ENCODE measurements at regions not wholly inside any gene's neighbourhood (a gene's known extent, or its start where the extent isn't known, plus 50 kb on each side); places are given as distances from the start of the nearest gene placed in this dataset.

DNA sequence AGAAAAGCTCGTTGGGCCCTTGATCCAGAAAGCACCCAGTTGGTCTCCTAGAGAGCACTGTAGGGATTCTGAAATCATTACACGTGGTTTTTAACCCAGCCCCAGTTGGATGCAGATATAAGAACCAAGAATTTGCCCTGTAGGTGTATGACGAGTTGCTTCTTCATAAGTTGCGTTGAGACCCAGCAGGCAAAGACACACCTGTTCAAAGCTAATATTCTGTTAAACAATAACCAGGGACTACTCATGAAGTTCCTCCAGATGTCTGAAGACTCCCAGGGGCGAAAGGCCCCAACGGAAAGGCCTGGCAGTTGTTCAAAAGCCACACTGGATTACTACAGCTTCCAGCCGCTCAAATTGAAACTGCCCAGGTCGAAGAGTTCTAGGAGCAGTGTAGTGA is 88.6 kb upstream of the HNRNPU start:
- DNase-seq (ENCODE audit: low read depth in 2 of 2), result no peak

DNA sequence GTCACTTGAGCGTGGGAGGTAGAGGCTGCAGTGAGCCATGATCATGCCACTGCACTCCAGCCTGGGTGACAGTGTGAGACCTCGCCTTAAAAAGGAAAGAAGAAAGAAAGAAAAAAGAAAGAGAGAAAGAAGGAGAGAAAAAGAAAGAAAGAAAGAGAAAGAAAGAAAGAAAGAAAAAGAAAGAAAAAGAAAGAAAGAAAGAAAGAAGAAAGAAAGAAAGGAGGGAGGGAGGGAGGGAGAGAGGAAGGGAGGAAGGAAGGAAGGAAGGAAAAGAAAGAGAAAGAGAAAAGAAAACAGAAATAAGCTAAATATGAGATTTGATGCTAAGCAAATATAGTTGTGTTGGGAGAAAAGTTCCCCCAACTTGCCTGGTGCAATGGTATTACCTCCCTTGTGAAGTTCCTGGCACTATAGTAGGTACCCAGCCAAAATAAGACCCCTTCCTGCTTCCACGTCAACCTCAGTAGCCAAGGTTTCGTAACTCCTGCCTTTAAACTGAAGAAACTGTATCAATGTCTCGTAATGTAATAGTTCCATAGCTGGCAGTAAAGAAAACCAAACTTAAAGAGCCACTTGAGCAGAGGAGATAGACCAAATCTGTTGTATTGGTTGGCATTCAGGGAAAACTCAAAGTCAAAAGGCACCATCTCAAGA is 88.1 kb upstream of the HNRNPU start:
- DNase-seq (ENCODE audit: low read depth in 2 of 2), result no peak

DNA sequence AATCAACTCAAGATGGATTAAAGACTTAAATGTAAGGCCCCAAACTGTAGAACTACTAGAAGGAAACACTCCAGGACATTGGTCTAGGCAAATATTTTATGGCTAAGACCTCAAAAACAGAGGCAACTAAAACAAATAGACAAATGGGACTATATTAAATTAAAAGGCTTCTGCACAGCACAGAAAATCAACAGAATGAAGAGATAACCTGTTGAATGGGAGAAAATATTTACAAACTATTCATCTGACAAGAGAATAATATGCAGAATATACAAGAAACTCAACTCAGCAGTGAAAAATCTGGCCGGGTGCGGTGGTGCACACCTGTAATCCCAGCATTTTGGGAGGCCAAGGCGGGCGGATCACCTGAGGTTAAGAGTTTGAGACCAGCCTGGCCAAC is 84.1 kb upstream of the HNRNPU start:
- DNase-seq (ENCODE audit: low read depth in 2 of 2), result no peak

DNA sequence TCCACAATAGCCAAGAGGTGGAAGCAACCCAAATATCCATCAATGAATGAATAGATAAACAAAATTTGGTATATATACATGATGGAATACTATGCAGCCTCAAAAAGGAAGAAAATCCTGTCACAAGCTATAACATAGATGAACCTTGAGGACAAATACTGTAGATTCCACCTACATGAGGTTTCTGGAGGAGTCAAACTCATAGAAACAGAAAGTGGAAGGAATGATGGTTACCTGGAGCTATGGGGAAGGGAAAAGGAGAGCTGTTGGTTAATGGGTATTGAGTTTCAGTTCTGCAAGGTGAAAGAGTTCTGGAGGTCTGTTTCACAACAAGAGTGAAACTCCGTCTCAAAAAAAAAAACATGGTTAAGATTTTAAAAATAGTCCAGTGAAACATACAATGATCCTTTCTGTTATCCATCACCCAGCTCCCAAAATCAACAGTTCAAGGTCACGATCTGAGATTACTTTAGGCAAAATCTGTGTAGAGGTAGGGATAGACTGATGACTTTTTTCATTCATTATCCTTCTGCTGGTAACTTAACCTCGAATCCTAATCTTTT is 80.8 kb upstream of the HNRNPU start:
- no peak for DNase-seq (ENCODE audit: low read depth in 2 of 2)

DNA sequence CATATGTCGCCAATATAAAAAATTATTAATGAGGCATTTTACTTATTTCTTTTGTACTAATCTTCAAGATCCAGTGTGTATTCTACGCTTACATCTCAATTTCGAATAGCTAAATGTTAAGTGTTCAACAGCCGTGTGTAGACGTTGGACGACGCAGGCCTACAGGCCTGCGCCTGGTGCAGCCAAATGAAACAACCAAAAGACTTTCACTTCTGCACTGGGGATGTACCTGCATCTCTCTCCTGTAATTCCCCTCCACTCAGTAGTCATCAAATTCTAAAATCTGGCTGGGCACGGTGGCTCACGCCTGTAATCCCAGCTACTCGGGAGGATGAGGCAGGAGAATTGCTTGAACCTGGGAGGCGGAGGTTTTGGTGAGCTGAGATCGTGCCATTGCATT is 76.8 kb upstream of the HNRNPU start:
- DNase-seq (ENCODE audit: low read depth in 2 of 2), result no peak

DNA sequence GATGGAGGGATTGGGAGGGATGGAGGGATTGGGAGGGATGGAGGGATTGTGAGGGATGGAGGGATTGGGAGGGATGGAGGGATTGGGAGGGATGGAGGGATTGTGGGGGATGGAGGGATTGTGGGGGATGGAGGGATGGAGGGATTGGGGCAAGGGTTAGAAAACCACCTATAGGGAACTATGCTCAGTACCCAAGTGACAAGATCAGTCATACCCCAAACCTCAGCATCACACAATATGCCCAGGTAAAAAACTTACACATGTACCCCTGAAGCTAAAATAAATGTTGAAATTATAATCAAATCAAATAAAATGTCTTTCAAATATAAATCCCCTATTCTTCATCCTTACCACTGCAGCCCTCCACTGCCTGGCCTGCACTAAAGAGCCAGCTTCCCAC is 72.8 kb upstream of the HNRNPU start:
- no peak for DNase-seq (ENCODE audit: low read depth in 2 of 2)

DNA sequence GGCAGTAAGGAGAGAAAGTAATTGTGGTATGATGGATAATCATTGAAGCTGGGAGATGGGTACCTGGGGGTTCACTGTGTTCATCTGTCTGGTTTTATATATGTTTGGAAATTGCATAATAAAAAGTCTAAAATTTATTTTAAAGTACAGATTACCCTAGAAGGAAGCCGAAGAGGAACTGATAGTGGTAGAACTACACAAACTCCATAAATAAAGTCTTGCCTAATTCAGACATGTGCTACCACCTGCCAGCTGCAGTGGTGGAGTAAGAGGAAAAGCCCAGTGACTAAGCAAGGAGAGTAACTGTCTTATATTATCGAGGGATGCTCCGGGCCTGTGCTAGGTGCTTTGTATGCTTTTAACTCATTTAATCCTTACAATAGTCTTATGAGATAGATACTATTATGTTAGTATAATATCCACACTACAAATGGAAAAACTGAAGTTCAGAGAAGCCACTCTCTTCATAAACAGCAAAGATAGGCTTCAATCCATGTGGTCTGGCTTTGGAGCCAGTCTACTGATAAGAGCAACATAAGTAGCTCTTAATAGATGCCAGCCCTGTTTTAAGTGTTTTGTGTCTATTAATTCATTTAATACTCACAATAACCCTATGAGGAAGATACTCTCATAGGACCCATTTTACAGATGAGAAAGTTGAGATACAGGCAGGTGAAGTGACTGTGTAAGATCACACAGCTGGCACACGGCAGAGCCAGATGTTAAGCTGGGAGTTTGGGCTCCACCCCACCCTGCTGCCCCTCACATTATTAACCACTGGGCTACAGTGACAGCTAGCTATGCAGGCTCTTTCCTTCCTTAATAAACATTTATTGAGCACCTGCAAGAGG is 56.8 kb upstream of the HNRNPU start:
- DNase-seq (ENCODE audit: low read depth in 2 of 2), result no peak

DNA sequence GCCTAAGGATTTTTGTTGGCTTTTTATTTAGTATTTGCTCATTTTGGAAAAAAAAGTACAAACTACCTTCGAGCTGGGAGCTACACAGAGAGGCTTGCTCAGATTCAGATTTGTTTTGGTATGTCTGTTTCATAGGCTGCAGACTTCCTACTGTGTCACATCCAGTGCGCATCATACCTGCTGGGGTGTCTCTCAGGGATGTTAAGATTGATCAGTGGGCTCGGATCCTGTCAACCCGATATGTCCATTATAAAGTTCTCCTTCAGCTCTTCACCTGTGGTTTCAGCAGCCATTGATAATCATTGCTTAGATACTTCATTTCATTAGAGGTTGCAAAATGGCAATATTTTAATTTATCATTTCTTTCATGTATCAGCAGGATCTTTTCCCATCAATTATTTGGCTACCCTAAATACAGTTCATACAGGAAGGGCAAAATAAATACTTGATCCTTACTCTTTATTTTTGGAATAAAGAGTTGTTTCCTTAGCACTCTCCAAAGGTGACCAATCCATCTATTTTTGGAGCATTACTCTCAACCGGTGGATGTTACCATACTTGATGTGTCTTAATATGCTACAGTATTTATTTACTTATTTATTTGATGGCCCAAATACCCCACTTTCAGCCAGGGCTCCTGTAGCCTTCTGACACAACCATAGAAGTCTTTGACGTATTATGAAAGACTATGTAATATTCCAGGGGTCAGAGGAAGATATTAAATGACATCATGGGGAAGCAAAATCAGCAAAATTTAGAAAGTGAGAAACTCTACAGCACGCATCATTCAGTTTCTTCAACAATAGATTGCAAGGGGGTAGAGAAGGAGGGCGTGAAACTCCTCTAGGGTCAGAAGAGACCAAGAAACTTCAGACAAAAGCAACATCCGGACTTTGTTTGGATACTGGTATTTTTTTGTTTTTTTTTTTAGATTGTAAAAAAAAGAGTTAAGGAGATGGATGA is 55.3 kb upstream of the HNRNPU start:
- peak in 1 of 2 donors; percentile 10 for DNase-seq (ENCODE audit: low read depth in 2 of 2)

DNA sequence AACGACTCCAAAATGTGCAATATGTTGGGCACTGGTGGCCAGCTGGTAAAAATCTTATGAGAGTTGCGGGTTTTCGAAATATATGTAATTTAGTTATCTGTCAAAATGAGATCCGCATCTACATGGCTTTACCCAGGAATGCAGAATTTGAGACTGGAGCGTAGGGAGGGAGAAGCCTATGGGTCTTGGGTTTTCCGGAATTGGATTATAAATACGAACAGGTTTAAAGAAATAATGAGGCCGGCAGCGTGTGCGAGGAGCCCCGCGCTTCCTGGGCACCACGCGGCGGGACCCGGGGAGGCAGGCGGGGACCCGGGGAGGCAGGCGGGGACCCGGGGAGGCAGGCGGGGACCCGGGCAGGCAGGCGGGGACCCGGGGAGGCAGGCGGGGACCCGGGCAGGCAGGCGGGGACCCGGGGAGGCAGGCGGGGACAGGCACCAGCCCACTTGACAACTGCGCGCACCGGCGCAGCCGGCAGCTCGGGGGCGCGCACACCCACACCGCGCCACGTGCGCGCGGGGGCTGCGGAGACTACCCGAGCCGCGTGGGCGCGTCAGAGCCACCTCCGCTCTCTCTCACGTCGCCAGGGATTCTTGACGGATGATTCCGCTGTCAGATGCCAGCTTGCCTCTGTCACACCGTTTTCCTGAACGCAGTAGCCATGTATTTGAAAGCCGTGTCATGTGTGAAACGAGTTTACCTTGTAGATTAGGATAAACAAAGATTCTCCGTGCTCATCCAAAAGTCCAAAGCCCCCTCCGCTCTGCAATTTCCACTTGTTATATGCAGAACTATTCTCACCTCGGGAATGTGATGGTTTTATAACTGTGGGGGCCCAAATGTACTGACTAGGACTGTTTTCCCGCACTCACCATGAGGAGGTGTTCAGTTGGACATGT is 54.3 kb upstream of the HNRNPU start:
- peak in 1 of 2 donors; percentile 52 for DNase-seq (ENCODE audit: low read depth in 2 of 2)

DNA sequence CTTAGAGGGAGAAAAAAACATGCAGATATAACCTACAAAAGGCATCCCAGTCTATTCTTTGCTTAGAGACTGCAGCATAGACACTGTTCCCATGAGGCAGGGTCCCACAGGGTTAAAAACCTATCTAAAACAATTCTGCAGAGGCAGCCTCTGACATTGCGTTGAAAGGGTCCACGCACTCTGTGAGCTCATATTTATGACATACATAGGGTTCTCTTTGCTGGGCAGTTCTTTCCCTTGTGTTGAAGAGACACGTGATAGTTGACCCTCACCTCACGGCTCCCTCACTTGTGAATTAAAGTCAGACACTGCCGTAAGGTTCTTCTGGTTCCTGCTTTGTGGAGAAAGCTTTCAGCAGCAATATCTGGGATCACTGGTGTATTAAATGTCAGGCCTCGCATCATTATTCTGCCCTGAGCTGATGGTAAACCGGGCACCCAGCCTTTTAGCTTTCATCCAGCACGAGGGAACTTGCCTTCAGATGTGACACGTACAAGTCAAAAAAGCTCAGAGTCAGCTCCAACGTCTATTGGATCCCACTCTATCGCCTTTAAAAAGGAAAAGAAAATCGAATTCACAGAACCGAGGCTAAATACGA is 52.8 kb upstream of the HNRNPU start:
- DNase-seq (ENCODE audit: low read depth in 2 of 2), result no peak

DNA sequence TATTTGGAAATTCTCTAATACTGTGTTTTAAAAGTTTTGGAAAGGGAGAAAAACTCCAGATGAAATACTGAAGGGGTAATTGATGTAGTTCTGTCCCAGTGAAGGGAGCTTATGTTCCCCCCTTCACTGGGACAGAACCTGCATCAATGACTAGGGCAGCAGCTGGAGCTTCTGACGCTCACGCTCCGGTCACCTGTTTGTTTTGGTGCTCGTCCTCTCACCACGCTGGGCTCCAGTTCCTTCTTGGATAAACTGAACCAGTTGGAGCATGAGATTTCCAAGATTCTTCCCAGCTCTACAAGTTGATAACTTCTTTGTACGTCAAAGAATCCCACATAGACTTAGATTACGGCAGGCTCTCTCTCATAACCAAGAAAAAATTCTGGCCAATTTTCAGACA is 51.4 kb upstream of the HNRNPU start:
- DNase-seq (ENCODE audit: low read depth in 2 of 2), result no peak

DNA sequence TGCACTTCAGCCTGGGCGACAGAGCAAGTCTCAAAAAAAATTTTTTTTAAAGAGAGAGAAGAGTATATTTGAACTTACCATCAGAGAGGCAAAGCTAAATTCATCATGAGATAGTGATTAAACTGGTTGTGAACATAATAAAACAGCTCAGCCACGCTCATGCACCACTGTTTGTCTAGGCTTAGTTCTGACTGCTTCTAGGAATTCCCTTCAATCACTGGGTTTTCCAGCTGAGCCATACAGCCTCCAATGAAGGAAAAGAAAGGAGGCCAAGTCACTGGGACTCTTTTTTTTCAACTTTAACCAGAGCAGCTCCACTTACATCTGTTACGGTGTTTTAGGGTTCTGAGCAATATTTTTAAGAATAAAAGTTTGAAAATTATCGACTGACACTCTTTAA is 50.4 kb upstream of the HNRNPU start:
- DNase-seq (ENCODE audit: low read depth in 2 of 2), result no peak
